ENCODE measurements at regions not wholly inside any gene's neighbourhood (a gene's known extent, or its start where the extent isn't known, plus 50 kb on each side); places are given as distances from the start of the nearest gene placed in this dataset.

GRCh38 chr3:72571052-72571451 lies 277.2 kb downstream of the SHQ1 start:
- Histone ChIP-seq H3K27me3 (ENCODE audit: insufficient read depth) (no peaks in the 10 kb centered on the region), H3K79me2 (ENCODE audit: insufficient read depth) (no peaks in the 10 kb centered on the region), H3K4me1 (ENCODE audit: control insufficient read depth in 1 of 2, insufficient read depth in 2 of 2, low read depth in 1 of 2, low read length in 1 of 2) (peaks cover 0 to 14% of the 10 kb centered on the region in 2 experiments; a peak in 1 of 4 replicates), H3K9ac (no peak overlapping the region), H3K27ac (ENCODE audit: low read depth in 2 of 2, low read length in 1 of 2) (no peak overlapping the region), H3K9me2 (no peaks in the 10 kb centered on the region), H2AFZ (ENCODE audit: low read depth) (no peak overlapping the region), H4K20me1 (ENCODE audit: insufficient read depth) (no peaks in the 10 kb centered on the region), H3F3A (replicated peaks; ENCODE audit: insufficient read depth) (no peaks in the 10 kb centered on the region), H3K4me3 (ENCODE audit: low read depth in 2 of 2, low read length in 1 of 2) (no peak overlapping the region), H3K4me2 (no peak overlapping the region), H3K36me3 (replicated peaks in 1 of 2; ENCODE audit: control insufficient read depth in 1 of 2, insufficient read depth in 2 of 2, low read length in 1 of 2) (no peaks in the 10 kb centered on the region), H3K9me3 (no peaks in the 10 kb centered on the region)
- TF ChIP-seq MAX (IDR thresholded peaks at IDR 0.05; ENCODE audit: low read depth): no peak
- no peak for TF ChIP-seq NRF1 (IDR thresholded peaks at IDR 0.05; ENCODE audit: low read depth, low read length)
- DNase-seq: no peak
- CTCF ChIA-PET: interaction anchor here (0.9 to 2.4 kb wide), 3 partner anchors 31 to 251 kb away, joined by 3 to 8 read pairs (median 3); no protein-coding TSS in a partner anchor
- POLR2A ChIA-PET: interaction anchor here (1.3 kb wide), 1 partner anchor 95 kb away, joined by 3 read pairs; no protein-coding TSS in a partner anchor
- 76% methylated on average over 3 of the region's 3 CpGs for WGBS (ENCODE audit: low lambda C conversion rate)

DNA sequence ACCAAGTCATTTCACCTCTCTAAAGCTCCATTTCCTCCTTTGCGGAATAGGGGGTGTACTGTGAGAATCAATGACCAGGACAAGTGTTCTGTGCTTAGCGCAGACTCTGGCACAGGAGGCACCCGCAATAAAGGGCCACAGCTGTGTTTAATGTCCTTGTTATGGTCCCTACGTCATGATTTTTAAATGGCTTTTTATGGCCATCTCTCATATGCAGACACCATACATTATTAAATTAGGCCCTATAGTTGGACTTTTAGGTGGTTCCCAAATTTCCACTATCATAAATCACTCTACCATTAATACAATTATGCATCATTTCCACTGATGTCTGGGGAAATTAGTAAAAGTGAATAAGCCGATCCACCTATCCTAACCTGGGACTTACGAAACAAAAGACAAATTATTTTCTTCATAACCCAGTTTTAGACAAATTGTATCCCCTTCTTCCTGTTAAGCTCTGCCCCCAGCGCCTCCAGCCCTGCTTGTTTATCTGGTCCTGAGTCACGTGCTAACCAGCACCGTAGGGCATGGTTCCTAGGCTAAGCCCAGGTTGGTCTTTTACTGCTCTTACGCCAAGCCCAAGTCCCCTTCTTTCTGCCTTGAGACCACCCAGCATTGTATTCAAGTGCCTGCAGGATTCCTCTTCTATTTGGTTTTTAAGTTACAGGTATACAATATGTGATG lies 278.3 kb downstream of the SHQ1 start:
- WGBS (ENCODE audit: low lambda C conversion rate): 54% methylated on average over 10 of the region's 10 CpGs
- Histone ChIP-seq H3K9me3 (no peaks in the 10 kb centered on the region), H3K4me2 (no peak overlapping the region), H3K27me3 (ENCODE audit: insufficient read depth) (no peaks in the 10 kb centered on the region), H3K79me2 (ENCODE audit: insufficient read depth) (no peaks in the 10 kb centered on the region), H3K27ac (ENCODE audit: low read depth in 2 of 2, low read length in 1 of 2) (peak overlapping the region in 1 of 2 experiments; percentile 90; a peak in 2 of 4 replicates), H3K36me3 (replicated peaks in 1 of 2; ENCODE audit: control insufficient read depth in 1 of 2, insufficient read depth in 2 of 2, low read length in 1 of 2) (no peaks in the 10 kb centered on the region), H3K4me3 (ENCODE audit: low read depth in 2 of 2, low read length in 1 of 2) (no peak overlapping the region), H3K4me1 (ENCODE audit: control insufficient read depth in 1 of 2, insufficient read depth in 2 of 2, low read depth in 1 of 2, low read length in 1 of 2) (peaks cover 0 to 14% of the 10 kb centered on the region in 2 experiments; a peak in 1 of 4 replicates), H3F3A (replicated peaks; ENCODE audit: insufficient read depth) (no peaks in the 10 kb centered on the region), H3K9ac (no peak overlapping the region), H4K20me1 (ENCODE audit: insufficient read depth) (no peaks in the 10 kb centered on the region), H2AFZ (ENCODE audit: low read depth) (no peak overlapping the region), H3K9me2 (no peaks in the 10 kb centered on the region)
- DNase-seq: peak; percentile 61
- POLR2A ChIA-PET: interaction anchor here (1.2 kb wide), 1 partner anchor 97 kb away, joined by 3 read pairs; no protein-coding TSS in a partner anchor
- CTCF ChIA-PET: interaction anchor here (0.7 to 3.0 kb wide), 7 partner anchors 9 to 263 kb away, joined by 3 to 13 read pairs (median 3); no protein-coding TSS in a partner anchor
- TF ChIP-seq EP300 (IDR thresholded peaks at IDR 0.05; ENCODE audit: borderline replicate concordance in 1 of 2, low read depth in 1 of 2, low read length in 1 of 2) (peak in 1 of 2 experiments; percentile 89; a peak in 2 of 4 replicates), RCOR1 (IDR thresholded peaks at IDR 0.05; ENCODE audit: low read length) (peak; percentile 75), EZH2phosphoT487 (IDR thresholded peaks at IDR 0.05; ENCODE audit: borderline replicate concordance, low read depth) (no peak), FOSL2 (IDR thresholded peaks at IDR 0.05; ENCODE audit: borderline replicate concordance, low read depth) (no peak), RFX5 (IDR thresholded peaks at IDR 0.05; ENCODE audit: low read length) (no peak), CHD2 (IDR thresholded peaks at IDR 0.05; ENCODE audit: low read length, partially characterized antibody) (peak; percentile 79), GATA2 (CRISPR knock-in tag; IDR thresholded peaks at IDR 0.05) (peak; percentile 42; the same call in 1 of the 2 replicates), TAF1 (IDR thresholded peaks at IDR 0.05; ENCODE audit: borderline replicate concordance, low read depth, low read length) (no peak)
- TF ChIP-seq, protein P1, sequence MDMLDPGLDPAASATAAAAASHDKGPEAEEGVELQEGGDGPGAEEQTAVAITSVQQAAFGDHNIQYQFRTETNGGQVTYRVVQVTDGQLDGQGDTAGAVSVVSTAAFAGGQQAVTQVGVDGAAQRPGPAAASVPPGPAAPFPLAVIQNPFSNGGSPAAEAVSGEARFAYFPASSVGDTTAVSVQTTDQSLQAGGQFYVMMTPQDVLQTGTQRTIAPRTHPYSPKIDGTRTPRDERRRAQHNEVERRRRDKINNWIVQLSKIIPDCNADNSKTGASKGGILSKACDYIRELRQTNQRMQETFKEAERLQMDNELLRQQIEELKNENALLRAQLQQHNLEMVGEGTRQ (IDR thresholded peaks at IDR 0.05; ENCODE audit: borderline replicate concordance, low read depth, low read length): no peak
